ENCODE measurements at regions not wholly inside any gene's neighbourhood (a gene's known extent, or its start where the extent isn't known, plus 50 kb on each side); places are given as distances from the start of the nearest gene placed in this dataset.

DNA sequence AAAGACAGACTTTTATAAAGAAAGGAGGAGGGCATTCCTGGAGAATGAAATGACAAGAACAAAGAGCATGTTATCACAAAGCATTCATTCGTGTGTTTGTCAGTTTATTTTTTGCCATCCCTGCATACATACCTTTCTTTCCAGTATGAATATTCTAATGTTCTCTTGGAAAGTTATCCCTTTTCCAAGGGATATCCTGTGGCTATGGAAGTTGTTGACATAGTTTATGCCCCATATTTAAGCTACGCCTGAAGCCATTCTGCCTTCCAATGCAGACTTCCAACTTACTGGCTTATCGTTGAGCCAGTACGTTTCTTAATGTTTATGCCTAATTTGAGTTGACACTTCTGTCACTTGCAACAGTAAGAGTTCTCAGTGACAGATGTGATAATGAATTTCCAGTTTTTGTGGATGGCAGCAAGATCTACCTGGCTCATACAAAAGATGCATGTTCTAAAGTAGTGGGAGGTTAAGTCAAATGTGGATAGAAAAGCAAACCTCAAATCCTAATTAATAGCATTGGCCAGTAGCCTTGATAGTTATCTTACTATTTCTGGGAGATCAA lies 133.3 kb upstream of the ANO3 start:
- DNase-seq = no peak
- Histone ChIP-seq H3K27ac (no peak overlapping the region), H3K4me1 (peaks cover 0 to 3% (median 0%) of the 10 kb centered on the region in 4 donors), H3K27me3 (no peaks in the 10 kb centered on the region), H3K4me3 (no peak overlapping the region), H3K9me3 (no peaks in the 10 kb centered on the region), H3K36me3 (no peaks in the 10 kb centered on the region)
- intact Hi-C loops (cut with DNase I; ENCODE audit: low total_unique reads) = no loop called here
- TF ChIP-seq, protein P1, sequence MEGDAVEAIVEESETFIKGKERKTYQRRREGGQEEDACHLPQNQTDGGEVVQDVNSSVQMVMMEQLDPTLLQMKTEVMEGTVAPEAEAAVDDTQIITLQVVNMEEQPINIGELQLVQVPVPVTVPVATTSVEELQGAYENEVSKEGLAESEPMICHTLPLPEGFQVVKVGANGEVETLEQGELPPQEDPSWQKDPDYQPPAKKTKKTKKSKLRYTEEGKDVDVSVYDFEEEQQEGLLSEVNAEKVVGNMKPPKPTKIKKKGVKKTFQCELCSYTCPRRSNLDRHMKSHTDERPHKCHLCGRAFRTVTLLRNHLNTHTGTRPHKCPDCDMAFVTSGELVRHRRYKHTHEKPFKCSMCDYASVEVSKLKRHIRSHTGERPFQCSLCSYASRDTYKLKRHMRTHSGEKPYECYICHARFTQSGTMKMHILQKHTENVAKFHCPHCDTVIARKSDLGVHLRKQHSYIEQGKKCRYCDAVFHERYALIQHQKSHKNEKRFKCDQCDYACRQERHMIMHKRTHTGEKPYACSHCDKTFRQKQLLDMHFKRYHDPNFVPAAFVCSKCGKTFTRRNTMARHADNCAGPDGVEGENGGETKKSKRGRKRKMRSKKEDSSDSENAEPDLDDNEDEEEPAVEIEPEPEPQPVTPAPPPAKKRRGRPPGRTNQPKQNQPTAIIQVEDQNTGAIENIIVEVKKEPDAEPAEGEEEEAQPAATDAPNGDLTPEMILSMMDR (IDR thresholded peaks at IDR 0.05) = no peak

DNA sequence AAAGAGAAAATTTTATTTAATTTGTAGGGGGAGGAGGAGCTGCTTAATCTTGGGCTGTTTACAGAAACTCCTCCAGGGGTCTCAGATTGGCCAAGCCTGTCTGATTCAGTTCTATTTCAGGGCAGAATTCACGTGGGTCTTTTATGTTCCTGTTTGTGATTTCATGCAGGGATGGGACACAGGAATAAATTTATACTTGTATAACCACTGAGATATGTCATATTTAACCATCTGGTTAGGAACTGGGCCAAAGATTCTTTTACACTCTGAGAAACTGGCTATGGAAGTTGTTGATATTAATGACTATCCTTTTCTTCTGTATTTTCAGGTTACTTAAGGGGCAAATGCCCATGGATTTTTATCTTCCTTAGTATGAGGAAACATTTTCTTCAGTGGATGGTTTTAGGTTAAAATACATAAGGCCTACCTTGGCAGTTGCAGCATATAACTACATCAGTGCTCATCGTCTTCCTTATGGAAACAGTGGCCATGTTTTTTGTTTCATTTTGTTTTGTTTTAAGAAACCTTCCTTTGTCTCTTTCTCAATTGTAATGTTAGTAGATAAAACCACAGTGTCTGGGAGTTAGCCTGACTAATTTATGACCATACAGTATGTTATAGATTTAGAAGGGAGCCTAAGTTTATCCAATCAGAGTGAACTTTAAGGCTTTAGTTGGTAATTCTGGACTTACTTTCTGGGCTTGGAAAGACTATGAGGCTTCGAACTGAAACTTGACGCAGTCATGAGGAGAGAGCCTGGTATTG lies 132.4 kb upstream of the ANO3 start:
- Histone ChIP-seq H3K27me3 (no peaks in the 10 kb centered on the region), H3K9me3 (no peaks in the 10 kb centered on the region), H3K27ac (no peak overlapping the region), H3K36me3 (no peaks in the 10 kb centered on the region), H3K4me3 (no peak overlapping the region), H3K4me1 (peaks cover 0 to 3% (median 0%) of the 10 kb centered on the region in 4 donors)
- intact Hi-C loops (cut with DNase I; ENCODE audit: low total_unique reads) = no loop called here
- TF ChIP-seq, protein P1 (IDR thresholded peaks at IDR 0.05) = no peak
- no peak for DNase-seq

- Histone ChIP-seq H3K27me3 (no peaks in the 10 kb centered on the region), H3K27ac (no peak overlapping the region), H3K9me3 (no peaks in the 10 kb centered on the region), H3K36me3 (no peaks in the 10 kb centered on the region), H3K4me3 (no peak overlapping the region), H3K4me1 (peaks cover 0 to 3% (median 0%) of the 10 kb centered on the region in 4 donors)
- intact Hi-C loops (cut with DNase I; ENCODE audit: low total_unique reads) = no loop called here
- DNase-seq = no peak
- TF ChIP-seq, protein P1 (IDR thresholded peaks at IDR 0.05) = no peak
Observed at GRCh38 chr11:26201411-26201810, 130.5 kb upstream of the ANO3 start.

GRCh38 chr11:26202754-26203153 lies 129.2 kb upstream of the ANO3 start:
- DNase-seq = no peak
- Histone ChIP-seq H3K4me1 (peaks cover 0 to 3% (median 0%) of the 10 kb centered on the region in 4 donors), H3K27me3 (no peaks in the 10 kb centered on the region), H3K4me3 (no peak overlapping the region), H3K27ac (no peak overlapping the region), H3K36me3 (no peaks in the 10 kb centered on the region), H3K9me3 (no peaks in the 10 kb centered on the region)
- intact Hi-C loops (cut with DNase I; ENCODE audit: low total_unique reads) = no loop called here
- TF ChIP-seq, protein P1 (IDR thresholded peaks at IDR 0.05) = no peak

- TF ChIP-seq, protein P1 (IDR thresholded peaks at IDR 0.05) = no peak
- H3K4me1 ChIP-seq = peaks cover 0 to 3% (median 0%) of the 10 kb centered on the region in 4 donors
- H3K9me3 ChIP-seq = no peaks in the 10 kb centered on the region
- no peaks in the 10 kb centered on the region for H3K36me3 ChIP-seq
- H3K27ac ChIP-seq = no peak overlapping the region
- intact Hi-C loops (cut with DNase I; ENCODE audit: low total_unique reads) = no loop called here
- H3K4me3 ChIP-seq = no peak overlapping the region
- no peaks in the 10 kb centered on the region for H3K27me3 ChIP-seq
- DNase-seq = no peak
Observed at GRCh38 chr11:26204101-26204500, 127.8 kb upstream of the ANO3 start.
